Stimulated activated CD4-positive, alpha-beta T cell treated with anti-CD3 and anti-CD28 coated beads, Interleukin-12 subunit alpha, Interleukin-12 subunit beta, amount 100 ng/mL, for 24 hours (primary cell): ENCODE measurements at regions not wholly inside any gene's neighbourhood (a gene's known extent, or its start where the extent isn't known, plus 50 kb on each side); places are given as distances from the start of the nearest gene placed in this dataset.

Experiments used
- DNase-seq, 2 experiments: peaks; one replicate each; pipeline ENCODE4 v3.0.0-alpha.2; 2020; ENCODE audit warnings: low read depth in 2 of 2

DNA sequence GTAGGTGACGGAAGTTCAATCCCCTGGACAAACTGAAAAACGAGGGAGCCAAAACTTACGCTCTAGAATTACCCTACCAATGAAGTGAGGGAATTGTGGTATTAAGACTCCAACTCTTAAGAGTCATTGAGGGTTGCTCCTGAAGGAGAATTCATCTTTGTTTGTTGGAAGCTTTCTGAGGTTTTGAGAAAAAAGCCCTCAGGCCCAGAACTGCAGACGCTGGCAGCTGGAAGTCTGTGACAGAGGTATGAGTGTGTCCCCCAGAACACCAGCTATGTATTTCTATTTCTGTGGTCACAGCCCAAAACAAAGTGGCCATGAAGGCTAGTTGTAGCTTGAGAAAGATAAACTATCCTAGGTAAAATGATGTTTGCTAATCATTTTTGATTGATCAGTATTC, 438.8 kb upstream of the B3GALT2 start:
- DNase-seq: no peak

DNA sequence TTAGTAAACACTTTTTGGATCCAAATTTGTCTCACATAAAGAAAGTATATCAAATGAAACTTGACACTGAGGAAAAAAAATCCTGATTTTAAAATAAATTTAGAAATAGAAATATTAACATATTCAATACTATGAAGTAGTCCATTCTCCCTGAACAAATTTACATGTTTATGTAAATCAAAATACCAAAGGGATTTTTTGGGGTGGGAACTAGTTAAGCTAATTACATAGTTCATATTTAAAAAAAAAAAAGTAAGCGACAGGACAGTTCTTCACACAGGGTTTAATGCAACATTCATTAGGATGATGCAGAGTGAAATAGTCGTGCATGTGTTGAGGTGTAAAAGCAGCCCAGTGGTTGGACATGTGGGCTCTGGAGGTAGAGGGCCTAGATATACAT, 433.5 kb upstream of the B3GALT2 start:
- no peak for DNase-seq

DNA sequence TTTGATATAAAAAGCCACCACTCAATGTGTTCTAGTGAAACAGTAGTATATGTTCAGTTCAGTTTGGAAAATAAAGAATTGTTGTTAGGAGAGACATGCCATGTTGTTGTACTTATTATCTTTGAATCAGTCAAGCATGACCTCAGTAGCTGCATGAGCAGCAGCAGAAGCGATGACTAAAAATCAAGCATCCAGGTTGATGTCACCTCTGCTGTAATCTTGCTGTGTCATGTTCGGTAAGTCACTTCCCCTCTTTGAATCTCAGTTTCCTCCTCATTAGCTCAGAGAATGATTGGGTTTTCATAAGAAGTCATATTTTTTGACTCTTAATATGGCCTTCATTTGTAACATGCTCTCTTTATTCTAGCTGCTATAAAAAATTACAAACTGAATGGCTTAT, 428.4 kb upstream of the B3GALT2 start:
- no peak for DNase-seq

DNA sequence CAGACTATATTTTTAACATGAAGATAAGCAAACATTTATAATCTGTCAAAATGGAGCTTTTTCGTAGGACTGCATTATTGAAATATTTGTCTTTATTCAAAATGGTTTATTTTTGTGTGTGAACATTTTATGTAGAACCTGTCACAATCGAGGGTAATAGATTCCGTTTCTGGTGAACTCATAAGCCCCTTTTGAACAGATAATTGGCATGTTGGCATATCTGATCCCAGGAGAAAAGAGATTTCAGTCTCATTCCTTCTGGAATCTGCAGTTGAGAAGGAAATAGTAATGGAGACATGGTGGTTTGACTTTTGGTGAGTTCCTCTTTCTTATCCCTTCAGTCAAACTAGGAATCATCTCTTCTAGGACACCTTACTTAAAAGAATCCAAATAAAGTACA, 427.9 kb upstream of the B3GALT2 start:
- no peak for DNase-seq

DNA sequence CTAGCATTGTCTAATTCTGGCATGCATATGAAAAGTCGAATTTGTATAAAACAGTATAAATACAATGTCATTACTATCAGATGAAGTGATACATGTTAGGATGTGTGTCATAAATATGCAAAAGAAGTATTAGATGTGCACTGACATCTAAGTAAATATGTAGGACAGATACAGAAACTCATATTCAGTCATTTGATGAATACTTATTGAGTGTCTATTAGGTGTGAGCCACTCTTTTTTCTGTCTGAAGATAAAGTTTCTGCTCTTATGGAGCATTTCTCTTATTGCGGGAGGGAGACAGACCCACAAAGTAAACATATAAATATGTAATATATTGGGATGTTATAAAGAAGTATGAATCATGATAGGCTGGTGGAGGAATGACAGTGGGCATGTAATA, 426.6 kb upstream of the B3GALT2 start:
- no peak for DNase-seq

DNA sequence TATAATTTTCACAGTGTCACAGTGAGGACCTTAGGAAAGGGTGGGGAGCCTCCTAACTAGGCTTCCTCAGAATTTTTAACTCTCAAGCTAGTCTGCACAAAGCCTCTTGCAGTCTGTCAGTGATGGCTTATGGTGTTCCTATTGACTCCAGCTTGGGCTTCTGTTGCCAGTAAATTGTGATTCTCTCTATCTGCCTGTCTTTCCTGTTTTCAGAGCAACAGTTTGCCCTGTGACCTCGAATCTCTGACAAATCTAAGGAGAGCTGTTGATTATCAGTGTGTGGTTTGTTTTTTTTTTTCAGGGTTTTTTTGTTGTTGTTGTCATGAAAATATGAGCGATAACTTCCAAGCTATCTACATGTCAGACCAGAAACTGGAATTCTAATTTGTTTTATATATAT, 423.2 kb upstream of the B3GALT2 start:
- no peak for DNase-seq

DNA sequence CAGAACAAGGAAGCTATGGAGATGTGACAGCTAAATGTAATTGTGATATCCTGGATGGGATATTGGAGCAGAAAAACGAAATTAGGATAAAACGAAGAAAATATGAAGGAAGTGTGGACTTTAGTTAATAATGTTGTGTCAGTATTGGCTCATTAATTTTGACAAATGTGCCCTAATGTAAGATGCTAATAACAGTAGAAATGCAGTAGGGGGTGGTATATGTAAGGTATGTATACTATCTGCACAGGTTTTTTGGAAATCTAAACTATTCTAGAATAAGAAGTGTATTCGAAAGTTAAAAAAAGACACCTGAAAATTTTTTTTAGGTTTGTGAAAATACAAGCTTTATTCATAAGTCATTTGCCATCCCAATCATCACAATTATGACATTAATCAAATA, 421.4 kb upstream of the B3GALT2 start:
- no peak for DNase-seq

DNA sequence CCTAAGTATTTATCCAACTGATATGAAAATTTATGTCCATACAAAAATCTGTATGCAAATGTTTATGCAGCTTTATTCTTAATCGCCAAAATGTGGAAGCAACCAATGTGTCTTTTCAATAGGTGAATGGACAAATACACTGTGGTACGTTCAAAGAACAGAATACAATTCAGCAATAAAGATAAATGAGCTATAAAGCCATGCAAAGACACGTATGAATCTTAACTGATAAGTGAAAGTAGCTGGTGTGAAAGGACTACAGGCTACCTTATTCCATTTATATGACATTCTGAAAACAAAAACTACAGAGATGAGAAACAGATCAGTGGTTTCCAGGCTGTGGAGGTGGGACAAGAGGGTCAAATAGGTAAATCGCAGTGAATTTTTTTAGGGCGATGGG, 419.6 kb upstream of the B3GALT2 start:
- DNase-seq: no peak

DNA sequence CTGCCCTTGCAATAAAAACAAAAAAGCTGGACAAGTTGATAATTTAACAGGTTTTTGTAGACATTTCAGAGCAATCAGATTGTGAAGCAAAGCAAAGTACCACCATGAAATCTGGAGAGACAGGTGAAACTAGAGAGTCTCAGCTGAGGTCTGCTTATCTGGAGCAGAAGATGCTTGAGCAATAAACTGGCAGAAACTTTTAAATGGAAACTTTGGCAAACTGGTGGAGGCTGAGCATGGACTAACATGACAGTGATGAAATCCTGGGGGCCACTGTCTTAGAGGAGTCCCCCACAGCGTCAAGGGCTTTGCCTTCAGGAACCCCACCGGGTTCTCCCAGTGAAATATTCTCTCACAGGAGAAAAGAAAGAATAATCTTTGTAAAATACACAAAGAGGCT, 416.3 kb upstream of the B3GALT2 start:
- DNase-seq: no peak

DNA sequence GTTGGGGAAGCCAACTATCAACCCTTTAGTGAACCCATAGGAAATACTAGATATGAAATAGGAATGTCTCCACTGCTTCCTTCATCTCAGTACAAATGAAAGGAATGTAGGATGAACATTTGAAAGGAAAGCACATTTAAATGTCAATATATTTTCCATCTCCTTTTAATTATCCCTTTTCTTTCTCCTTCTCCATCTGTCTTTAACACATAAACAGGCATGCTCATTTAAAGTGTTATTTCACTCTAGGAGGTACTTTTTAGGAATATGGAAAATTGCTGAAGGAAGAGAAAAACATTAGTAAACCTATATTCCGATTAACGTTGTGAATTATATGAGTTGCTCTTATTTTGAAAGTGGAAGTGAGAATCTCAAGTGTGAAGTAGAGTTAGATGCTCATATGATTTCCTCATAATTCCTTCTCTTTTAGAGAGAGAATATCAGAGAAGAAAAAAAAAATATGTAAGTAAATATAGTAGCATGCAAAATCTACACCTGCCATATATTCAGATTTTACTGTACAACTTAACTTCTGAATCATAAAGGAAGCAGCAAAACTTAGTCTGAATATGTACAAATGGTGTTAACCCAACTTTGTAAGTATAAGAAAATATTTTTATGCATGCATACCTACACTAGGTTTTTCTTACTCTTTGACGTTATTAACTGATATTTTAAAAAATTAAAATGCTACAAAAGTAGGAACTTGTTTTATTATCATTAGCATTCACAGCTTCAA, 406.9 kb upstream of the B3GALT2 start:
- no peak for DNase-seq

DNA sequence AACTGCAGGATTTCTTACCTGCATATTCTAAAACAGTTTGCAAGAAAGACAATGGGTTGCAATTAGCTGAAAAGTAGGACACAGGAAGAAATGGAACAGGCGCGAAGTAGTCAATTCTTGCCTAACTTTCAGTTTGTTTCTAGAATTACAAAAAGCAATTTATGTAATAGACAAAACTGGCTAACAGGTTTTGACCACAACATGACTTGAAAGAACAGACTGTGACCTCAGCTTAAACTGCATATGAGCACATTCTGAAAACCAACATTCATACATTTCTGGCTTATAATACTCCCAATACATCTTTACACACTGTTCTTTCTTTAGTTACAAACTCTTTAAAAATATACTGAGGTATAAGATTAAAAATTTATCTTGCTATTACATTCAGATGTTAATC, 405.9 kb upstream of the B3GALT2 start:
- DNase-seq: no peak

DNA sequence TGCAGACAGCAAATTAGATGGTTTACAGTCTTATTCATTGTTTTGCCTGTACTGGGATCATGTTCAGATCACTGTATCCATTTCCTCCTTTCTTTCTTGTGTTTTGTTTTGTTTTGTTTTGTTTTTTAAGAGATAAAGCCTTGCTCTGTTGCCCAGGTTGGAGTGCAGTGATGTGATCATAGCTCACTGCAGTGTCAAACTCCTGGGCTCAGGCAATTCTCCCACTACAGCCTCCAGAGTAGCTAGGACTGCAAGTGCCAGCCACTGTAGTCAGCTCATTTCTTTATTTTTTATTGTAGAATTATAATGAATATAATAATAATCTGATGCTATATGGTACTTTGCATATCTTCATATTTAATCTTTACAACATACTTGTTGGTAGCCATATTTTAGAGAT, 403.7 kb upstream of the B3GALT2 start:
- DNase-seq: no peak

DNA sequence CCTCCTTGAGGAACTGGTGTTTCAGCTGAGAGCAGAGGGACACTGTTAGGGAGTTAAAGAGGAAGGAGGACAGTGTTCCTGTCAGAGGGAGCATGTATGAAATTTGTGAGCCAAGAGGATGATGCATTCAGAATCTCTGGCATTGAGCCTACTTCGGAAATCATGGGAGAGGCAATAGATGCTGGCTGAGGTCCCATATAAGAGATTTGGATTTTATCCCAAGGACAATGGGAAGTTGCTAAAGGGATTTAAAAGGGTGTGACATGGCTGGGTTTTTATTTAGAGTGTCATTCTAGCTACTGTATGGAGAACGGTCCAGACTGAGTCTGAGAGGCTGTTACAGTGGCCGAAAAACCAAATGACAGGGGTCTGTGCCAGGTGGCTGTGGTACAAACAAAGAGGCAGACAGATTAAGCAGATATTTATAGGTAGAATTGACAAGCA, 403.2 kb upstream of the B3GALT2 start:
- no peak for DNase-seq

DNA sequence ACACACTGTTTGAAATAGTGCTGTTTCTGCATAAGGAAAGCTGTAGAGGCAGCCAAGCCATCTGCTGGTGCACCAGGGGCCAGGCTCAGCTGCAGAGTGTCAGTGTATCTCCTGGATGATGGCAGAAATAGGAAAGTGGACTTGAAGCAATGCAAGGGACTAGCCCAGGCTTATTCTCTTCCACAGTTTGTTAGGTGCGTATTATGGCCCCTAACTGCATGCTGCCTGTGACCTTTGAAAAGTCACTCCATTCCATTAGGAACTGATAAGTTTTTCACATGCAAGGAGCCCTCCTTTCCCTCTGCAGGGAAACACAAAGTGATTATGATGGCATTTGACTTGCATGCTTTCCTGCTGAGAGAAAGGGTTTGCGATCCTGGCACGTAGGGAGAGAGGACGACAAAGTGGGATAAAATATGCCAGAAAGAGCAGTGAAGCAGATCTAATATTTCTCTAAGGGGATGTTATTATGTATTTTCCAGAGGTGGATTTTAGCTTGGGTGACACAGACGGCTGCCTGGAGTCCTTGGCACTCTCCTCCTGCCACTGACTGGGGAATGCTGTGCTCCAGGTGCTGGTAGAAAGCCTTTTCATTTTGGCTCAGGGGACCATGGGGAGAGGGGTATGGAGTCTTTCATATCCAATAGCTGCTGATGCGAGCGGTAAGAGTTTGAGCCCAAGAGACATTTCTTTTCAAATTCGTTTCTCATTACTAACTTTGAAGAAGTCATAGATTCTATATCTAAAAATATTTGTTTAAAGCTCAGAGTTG, 402.1 kb upstream of the B3GALT2 start:
- DNase-seq: no peak

DNA sequence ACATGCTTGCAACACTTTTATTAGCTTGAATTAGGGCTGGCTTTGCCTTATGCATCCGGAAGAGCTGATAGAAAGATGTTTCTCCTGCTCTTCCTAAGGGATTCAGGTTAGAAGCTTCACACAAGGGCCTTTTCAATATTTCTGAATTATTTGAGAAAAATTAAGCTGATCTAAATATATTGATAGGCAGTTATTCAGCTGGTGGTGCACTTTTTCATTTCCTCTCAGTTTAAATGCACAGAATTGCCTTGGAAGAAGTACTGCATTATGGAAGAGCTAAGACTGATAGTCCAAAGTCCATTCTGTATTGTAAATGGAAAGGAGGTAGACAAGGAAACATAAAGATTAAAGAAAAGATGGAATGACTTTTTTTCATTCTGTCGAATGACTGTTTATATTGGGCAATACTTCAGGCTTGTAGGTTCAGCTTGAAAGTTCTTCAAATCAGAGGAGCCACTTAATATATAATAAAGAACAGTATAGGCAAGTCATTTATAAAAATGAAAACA, 398.4 kb upstream of the B3GALT2 start:
- no peak for DNase-seq

DNA sequence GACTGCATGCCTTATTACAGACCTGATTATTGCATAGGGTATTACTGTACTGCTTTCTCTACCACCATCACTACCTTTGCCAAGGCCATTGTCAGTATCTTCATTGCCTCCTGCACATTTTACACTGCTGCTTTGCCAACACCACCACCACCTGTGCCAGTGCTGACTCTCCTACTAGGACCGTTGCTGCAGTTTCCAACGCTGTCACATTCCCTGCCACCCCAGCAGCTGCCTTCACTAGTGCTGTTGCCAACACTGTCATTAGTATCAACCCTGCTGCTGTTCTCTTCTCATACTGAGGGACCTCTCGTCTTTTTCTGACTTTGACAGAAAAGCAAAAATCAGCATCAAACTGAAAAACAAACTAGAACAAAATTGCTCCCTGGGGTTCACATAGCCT, 394.9 kb upstream of the B3GALT2 start:
- DNase-seq: no peak

DNA sequence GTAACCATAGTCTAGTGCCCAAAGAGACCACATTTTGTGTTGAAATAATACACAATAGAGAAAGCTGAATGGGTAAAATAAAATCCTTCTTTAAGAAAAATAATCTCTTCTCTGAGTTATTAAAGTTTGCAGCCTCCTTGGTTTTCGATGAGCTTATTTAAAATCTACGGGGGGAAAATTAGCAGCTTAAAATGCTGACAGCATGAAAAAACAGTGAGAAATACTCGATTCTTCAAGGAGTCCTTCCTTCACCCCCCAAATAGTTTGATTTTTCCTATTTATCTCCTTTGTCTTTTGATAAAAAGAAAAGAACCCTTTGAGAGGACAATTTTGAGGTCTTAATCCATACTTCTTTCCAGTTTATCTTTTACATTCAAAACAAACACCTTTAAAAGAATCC, 394.0 kb upstream of the B3GALT2 start:
- DNase-seq: no peak

DNA sequence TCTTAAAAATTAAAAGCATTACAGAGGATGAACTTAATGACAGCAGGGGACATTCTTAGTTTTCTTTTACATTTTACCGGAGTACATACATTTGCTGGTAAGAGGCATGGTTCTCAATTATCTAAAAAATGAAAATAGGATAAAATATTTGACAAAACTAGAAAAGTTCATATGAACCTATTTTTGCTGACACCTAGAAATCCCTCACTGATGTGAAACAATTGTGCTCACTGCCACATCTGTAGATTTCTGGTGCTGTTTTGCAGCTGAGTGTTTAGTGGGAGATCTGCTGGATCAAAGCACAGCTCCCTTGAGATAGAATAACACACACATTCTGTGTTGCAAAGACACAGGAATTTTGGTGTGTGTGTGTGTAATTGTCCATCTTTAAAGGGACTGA, 392.9 kb upstream of the B3GALT2 start:
- no peak for DNase-seq

DNA sequence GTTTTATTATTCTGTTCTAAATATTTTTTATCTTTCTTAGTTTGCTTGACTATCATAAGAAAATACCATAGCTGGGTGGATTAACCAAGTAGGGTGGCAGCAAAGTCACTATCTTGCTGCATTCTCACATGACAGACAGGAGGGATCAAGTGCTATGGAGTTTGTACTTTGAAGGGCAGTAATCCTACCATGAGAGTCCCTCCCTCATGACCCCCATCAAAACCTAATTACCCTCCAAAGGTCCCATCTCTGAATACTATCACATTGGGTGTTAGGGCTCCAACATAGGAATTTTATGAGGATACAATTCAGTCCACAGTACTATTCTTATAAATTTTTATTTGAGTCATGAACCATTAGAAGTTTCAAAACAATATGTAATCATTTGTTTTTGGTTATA, 388.5 kb upstream of the B3GALT2 start:
- DNase-seq: no peak

DNA sequence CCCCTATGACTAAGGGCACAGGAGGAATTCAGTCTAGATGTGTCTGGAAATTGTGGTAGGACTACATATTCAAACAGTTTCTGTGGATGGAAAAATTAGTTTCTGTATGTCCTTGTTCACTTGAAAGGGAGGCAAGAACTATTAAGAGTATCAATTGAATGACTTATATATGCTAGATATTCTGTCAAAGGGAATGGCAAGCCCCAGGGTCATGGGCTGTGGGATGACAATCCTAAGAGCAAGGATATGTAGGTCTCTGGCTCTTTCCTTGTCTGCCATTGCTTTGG, 383.5 kb upstream of the B3GALT2 start:
- DNase-seq: no peak

DNA sequence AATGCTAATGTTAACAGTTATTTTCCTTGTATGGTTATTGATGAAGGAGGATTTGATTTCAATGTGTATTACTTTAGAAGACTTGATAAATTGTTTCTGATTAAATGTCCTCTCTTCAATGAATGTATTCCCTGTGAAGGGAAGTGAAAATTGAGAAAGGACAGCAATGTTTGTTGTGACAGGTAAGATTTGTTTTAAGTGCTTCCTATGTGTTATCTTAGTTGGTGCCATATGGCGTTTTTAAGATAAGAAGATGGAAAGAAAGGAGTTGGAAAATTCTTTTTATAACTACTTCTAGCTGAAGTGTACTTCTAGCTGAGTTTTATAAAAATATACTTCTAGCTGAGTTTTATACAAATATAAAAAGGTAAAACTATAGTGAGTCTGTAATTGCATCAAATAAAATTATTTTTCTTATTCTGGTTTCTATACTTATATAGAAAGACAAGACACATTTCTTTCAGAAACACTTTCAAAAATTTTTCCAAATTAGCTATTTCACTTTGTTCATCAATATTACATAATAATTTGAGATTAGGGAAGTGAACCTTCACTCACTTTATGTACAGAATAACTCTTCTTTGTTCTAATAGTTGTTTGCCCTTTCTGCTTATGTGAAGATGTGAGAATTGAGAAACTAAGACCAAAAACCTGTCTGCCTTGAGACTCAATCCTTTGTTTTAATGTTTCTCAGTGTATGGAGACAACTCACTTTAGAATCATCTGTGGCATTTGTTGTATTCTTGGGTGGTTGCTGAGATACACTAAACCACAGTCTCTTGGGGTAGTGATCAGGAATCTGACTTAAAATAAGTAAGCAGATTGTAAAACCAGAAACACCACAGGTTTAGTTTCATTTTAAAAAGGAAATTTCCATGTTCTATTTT, 382.9 kb upstream of the B3GALT2 start:
- DNase-seq: no peak

DNA sequence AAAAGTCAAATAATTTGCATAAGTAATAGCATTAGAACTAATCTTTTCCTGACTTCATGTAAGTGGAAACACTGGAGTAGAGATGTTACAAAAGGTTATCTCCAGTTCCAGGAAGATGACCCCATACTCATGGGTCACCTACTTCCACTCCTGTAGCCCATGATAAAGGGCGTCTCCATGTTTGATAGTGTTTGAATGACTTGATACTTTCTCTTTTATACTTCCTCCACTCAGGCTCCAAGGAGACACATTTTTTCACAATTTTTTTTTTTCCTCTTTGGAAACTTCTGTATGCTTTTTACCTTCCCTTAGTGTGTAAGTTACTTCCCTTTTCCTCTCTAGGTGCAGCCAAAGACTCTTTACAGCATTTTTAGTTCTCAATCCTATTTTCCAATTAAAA, 382.1 kb upstream of the B3GALT2 start:
- no peak for DNase-seq

DNA sequence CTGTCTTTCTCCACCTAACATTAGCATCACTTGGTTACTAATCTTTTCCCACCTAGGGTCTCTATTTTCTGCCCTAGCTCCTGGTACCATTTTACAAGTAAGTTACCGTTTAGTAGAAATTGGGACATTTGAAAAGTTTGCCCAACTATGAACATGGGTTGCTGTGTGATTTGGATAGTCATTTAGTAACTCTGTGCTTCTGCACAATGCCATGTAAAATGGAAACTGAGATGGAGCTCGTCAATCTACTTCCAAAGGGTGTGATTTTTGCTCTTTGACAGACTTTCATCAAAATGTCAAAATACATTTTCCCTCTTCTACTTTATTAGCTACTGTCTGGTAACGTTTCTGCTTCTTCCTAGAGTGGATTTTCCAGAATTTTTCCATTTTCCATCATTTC, 381.5 kb upstream of the B3GALT2 start:
- no peak for DNase-seq
